ENCODE measurements at regions not wholly inside any gene's neighbourhood (a gene's known extent, or its start where the extent isn't known, plus 50 kb on each side); places are given as distances from the start of the nearest gene placed in this dataset.

DNA sequence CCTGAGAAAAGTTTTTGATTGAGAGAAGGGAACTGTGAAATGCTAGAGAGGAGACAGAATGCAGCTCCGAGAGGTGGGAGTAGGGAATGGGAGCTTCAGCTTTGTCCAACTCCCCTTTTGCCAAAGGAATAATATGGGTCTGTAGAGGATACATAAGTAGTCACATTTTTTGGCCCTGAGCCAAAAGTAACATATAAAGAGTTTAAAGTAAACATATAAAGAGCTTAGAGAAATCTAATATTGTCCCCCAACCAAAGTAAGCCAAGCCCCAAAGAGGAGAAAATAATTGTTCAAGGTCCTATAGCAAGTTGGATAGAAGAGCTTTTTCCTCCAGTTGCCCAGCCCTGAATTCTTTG, 215.1 kb downstream of the TMEM114 start:
- Histone ChIP-seq H3K36me3 (no peaks in the 10 kb centered on the region), H3K4me1 (no peaks in the 10 kb centered on the region), H3K9me3 (peaks cover 0 to 11% (median 2%) of the 10 kb centered on the region in 4 donors), H3K27me3 (no peaks in the 10 kb centered on the region), H3K27ac (replicated peaks in 1 of 4) (no peak overlapping the region), H3K4me3 (no peak overlapping the region)
- TF ChIP-seq POLR2A (IDR thresholded peaks at IDR 0.05; ENCODE audit: low read depth): no peak
- no peak for TF ChIP-seq CTCF (IDR thresholded peaks at IDR 0.05)
- TF ChIP-seq EP300 (IDR thresholded peaks at IDR 0.05): no peak
- no peak for TF ChIP-seq POLR2AphosphoS5 (IDR thresholded peaks at IDR 0.05)
- intact Hi-C loops (cut with DNase I): no loop called here
- DNase-seq (ENCODE audit: extremely low spot score): no peak
- 86% methylated on average over 1 of the region's 1 CpG for WGBS

DNA sequence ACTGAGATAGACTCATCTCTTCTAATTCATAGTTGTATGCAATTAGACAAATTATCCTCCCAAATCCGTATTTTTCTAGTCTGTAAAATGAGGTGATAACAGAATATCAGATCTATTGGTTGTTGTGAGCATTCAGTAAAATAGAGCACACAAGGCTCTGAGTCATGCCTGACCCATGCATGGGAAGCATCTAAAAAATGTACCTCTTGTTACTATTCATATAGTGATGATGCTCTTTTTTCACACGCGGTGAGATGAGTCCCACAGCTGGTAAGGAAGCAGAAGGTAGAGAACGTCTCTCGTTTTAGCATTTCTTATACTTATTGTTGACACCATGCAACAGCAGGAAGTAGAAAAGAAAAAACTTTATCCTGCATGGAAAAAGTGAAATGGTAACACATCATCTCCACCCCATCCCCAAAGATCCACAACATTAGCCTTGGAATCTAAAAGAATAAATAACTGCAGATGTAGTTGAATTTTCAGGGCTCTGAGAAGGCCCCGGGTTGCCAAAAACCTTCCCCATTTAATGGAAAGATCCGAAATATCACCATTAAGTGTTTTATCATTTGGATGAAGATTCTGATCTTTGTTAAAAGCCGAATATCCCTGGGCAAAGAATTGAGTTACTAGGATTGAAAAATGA, 215.6 kb downstream of the TMEM114 start:
- intact Hi-C loops (cut with DNase I): no loop called here
- peaks cover 0 to 11% (median 2%) of the 10 kb centered on the region in 4 donors for H3K9me3 ChIP-seq
- no peaks in the 10 kb centered on the region for H3K27me3 ChIP-seq
- H3K36me3 ChIP-seq: no peaks in the 10 kb centered on the region
- H3K27ac ChIP-seq (replicated peaks in 1 of 4): no peak overlapping the region
- 77% methylated on average over 8 of the region's 8 CpGs for WGBS
- DNase-seq (ENCODE audit: extremely low spot score): no peak
- H3K4me1 ChIP-seq: no peaks in the 10 kb centered on the region
- TF ChIP-seq EP300 (IDR thresholded peaks at IDR 0.05) (no peak), POLR2AphosphoS5 (IDR thresholded peaks at IDR 0.05) (no peak), POLR2A (IDR thresholded peaks at IDR 0.05; ENCODE audit: low read depth) (no peak), CTCF (IDR thresholded peaks at IDR 0.05) (no peak)
- no peak overlapping the region for H3K4me3 ChIP-seq

GRCh38 chr16:8373676-8374431, 216.5 kb downstream of the TMEM114 start:
- no peak for DNase-seq (ENCODE audit: extremely low spot score)
- no peak overlapping the region for H3K4me3 ChIP-seq
- H3K27me3 ChIP-seq: no peaks in the 10 kb centered on the region
- no peaks in the 10 kb centered on the region for H3K4me1 ChIP-seq
- intact Hi-C loops (cut with DNase I): no loop called here
- no peaks in the 10 kb centered on the region for H3K36me3 ChIP-seq
- 76% methylated on average over 6 of the region's 6 CpGs for WGBS
- H3K27ac ChIP-seq (replicated peaks in 1 of 4): no peak overlapping the region
- H3K9me3 ChIP-seq: peaks cover 0 to 16% (median 2%) of the 10 kb centered on the region in 4 donors
- TF ChIP-seq EP300 (IDR thresholded peaks at IDR 0.05) (no peak), POLR2AphosphoS5 (IDR thresholded peaks at IDR 0.05) (no peak), POLR2A (IDR thresholded peaks at IDR 0.05; ENCODE audit: low read depth) (no peak), CTCF (IDR thresholded peaks at IDR 0.05) (no peak)

- no peak for DNase-seq (ENCODE audit: extremely low spot score)
- TF ChIP-seq POLR2AphosphoS5 (IDR thresholded peaks at IDR 0.05) (no peak), POLR2A (IDR thresholded peaks at IDR 0.05; ENCODE audit: low read depth) (no peak), EP300 (IDR thresholded peaks at IDR 0.05) (no peak), CTCF (IDR thresholded peaks at IDR 0.05) (no peak)
- WGBS: 65% methylated on average over 3 of the region's 3 CpGs
- H3K27ac ChIP-seq (replicated peaks in 1 of 4): no peak overlapping the region
- H3K9me3 ChIP-seq: peaks cover 0 to 14% (median 2%) of the 10 kb centered on the region in 4 donors
- H3K27me3 ChIP-seq: no peaks in the 10 kb centered on the region
- no peak overlapping the region for H3K4me3 ChIP-seq
- H3K4me1 ChIP-seq: no peaks in the 10 kb centered on the region
- intact Hi-C loops (cut with DNase I): no loop called here
- no peaks in the 10 kb centered on the region for H3K36me3 ChIP-seq
Observed at GRCh38 chr16:8372141-8372540, 218.2 kb downstream of the TMEM114 start.

Measured in esophagus muscularis mucosa (tissue), 4 donors.